WTC11 (cell line): ENCODE measurements at regions not wholly inside any gene's neighbourhood (a gene's known extent, or its start where the extent isn't known, plus 50 kb on each side); places are given as distances from the start of the nearest gene placed in this dataset.

Experiments
- ARID4B ChIP-seq: sonication (generic); formaldehyde crosslinking; IDR thresholded peaks from 2 replicates; pipeline ENCODE4 v1.8.0; 2023; ENCODE audit warnings: missing genetic modification reagents, mild to moderate bottlenecking, borderline replicate concordance
- ESRRA ChIP-seq: sonication (generic); formaldehyde crosslinking; IDR thresholded peaks from 2 replicates; pipeline ENCODE4 v1.8.1; 2022; ENCODE audit warnings: mild to moderate bottlenecking, missing genetic modification reagents, borderline replicate concordance
- KAT7 ChIP-seq: sonication (generic); formaldehyde crosslinking; IDR thresholded peaks from 2 replicates; pipeline ENCODE4 v1.8.1; 2023; ENCODE audit warnings: missing genetic modification reagents, mild to moderate bottlenecking, borderline replicate concordance
- NFE2L1 ChIP-seq: sonication (generic); formaldehyde crosslinking; IDR thresholded peaks from 2 replicates; pipeline ENCODE4 v1.8.1; 2023; ENCODE audit warnings: missing genetic modification reagents
- NFYB ChIP-seq: sonication (generic); formaldehyde crosslinking; conservative IDR thresholded peaks from 2 replicates; pipeline ENCODE4 v1.8.0; 2022; ENCODE audit warnings: low read depth, missing genetic modification reagents
- NR3C1 ChIP-seq: sonication (generic); formaldehyde crosslinking; conservative IDR thresholded peaks from 2 replicates; pipeline ENCODE4 v1.8.1; 2023; ENCODE audit warnings: low read depth, mild to moderate bottlenecking, missing genetic modification reagents
- SP1 ChIP-seq: sonication (generic); formaldehyde crosslinking; conservative IDR thresholded peaks from 2 replicates; pipeline ENCODE4 v1.8.1; 2022; ENCODE audit warnings: missing genetic modification reagents
- TCF7 ChIP-seq: sonication (generic); formaldehyde crosslinking; IDR thresholded peaks from 2 replicates; pipeline ENCODE4 v1.8.0; 2022; ENCODE audit warnings: mild to moderate bottlenecking, low read depth, missing genetic modification reagents, moderate library complexity
- TEAD1 ChIP-seq: sonication (generic); formaldehyde crosslinking; IDR thresholded peaks from 2 replicates; pipeline ENCODE4 v1.8.0; 2022; ENCODE audit warnings: mild to moderate bottlenecking, missing genetic modification reagents
- TF ChIP-seq, protein P1 (sequence below): fragments of 200-600 bp; IDR thresholded peaks from 2 replicates; pipeline ENCODE4 v1.8.0; 2022; ENCODE audit warnings: antibody characterized with exemption
- TF ChIP-seq, protein P2 (sequence below): fragments of 250-450 bp; sonication (Bioruptor Pico); IDR thresholded peaks from 2 replicates; pipeline ENCODE4 v1.9.0; 2021; ENCODE audit warnings: moderate library complexity, mild to moderate bottlenecking, inconsistent platforms, borderline replicate concordance
- TF ChIP-seq, protein P3 (sequence below): sonication (generic); formaldehyde crosslinking; IDR thresholded peaks from 2 replicates; pipeline ENCODE4 v1.8.0; 2022; ENCODE audit warnings: missing genetic modification reagents

DNA sequence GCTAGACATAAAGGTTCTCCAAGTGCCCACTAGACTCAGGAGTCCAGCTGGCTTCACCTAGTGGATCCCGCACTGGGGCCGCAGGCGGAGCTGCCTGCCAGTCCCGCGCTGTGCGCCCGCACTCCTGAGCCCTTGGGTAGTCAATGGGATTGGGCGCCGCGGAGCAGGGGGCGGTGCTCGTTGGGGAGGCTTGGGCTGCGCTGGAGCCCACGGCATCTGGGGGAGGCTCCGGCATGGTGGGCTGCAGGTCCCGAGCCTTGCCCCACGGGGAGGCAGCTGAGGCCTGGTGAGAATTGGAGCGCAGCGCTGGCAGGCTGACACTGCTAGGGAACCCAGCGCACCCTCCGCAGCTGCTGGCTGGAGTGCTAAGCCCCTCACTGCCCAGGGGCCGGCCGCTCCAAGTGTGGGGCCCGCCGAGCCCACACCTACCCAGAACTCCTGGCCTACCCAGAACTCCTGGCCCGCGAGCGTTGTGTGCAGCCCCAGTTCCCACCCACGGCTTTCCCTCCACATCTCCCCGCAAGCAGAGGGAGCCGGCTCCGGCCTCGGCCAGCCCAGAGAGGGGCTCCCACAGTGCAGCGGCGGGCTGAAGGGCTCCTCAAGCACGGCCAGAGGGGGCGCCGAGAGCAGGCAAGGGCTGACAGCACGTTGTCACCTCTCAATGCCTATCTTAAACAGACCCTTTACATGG is 260.7 kb upstream of the DMRT1 start:
- no peak for TF ChIP-seq TCF7 (CRISPR knock-in tag)
- no peak for TF ChIP-seq NFE2L1
- TF ChIP-seq, protein P1, sequence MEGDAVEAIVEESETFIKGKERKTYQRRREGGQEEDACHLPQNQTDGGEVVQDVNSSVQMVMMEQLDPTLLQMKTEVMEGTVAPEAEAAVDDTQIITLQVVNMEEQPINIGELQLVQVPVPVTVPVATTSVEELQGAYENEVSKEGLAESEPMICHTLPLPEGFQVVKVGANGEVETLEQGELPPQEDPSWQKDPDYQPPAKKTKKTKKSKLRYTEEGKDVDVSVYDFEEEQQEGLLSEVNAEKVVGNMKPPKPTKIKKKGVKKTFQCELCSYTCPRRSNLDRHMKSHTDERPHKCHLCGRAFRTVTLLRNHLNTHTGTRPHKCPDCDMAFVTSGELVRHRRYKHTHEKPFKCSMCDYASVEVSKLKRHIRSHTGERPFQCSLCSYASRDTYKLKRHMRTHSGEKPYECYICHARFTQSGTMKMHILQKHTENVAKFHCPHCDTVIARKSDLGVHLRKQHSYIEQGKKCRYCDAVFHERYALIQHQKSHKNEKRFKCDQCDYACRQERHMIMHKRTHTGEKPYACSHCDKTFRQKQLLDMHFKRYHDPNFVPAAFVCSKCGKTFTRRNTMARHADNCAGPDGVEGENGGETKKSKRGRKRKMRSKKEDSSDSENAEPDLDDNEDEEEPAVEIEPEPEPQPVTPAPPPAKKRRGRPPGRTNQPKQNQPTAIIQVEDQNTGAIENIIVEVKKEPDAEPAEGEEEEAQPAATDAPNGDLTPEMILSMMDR = no peak
- no peak for TF ChIP-seq KAT7 (CRISPR knock-in tag)
- TF ChIP-seq, protein P2, sequence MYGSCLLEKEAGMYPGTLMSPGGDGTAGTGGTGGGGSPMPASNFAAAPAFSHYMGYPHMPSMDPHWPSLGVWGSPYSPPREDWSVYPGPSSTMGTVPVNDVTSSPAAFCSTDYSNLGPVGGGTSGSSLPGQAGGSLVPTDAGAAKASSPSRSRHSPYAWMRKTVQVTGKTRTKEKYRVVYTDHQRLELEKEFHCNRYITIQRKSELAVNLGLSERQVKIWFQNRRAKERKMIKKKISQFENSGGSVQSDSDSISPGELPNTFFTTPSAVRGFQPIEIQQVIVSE (CRISPR knock-in tag) = no peak
- no peak for TF ChIP-seq ARID4B (CRISPR knock-in tag)
- TF ChIP-seq, protein P3, sequence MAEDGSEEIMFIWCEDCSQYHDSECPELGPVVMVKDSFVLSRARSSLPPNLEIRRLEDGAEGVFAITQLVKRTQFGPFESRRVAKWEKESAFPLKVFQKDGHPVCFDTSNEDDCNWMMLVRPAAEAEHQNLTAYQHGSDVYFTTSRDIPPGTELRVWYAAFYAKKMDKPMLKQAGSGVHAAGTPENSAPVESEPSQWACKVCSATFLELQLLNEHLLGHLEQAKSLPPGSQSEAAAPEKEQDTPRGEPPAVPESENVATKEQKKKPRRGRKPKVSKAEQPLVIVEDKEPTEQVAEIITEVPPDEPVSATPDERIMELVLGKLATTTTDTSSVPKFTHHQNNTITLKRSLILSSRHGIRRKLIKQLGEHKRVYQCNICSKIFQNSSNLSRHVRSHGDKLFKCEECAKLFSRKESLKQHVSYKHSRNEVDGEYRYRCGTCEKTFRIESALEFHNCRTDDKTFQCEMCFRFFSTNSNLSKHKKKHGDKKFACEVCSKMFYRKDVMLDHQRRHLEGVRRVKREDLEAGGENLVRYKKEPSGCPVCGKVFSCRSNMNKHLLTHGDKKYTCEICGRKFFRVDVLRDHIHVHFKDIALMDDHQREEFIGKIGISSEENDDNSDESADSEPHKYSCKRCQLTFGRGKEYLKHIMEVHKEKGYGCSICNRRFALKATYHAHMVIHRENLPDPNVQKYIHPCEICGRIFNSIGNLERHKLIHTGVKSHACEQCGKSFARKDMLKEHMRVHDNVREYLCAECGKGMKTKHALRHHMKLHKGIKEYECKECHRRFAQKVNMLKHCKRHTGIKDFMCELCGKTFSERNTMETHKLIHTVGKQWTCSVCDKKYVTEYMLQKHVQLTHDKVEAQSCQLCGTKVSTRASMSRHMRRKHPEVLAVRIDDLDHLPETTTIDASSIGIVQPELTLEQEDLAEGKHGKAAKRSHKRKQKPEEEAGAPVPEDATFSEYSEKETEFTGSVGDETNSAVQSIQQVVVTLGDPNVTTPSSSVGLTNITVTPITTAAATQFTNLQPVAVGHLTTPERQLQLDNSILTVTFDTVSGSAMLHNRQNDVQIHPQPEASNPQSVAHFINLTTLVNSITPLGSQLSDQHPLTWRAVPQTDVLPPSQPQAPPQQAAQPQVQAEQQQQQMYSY (CRISPR knock-in tag) = no peak
- TF ChIP-seq TEAD1 (CRISPR knock-in tag) = no peak
- no peak for TF ChIP-seq NFYB (CRISPR knock-in tag)
- no peak for TF ChIP-seq NR3C1 (CRISPR knock-in tag)
- TF ChIP-seq SP1 (CRISPR knock-in tag) = no peak
- no peak for TF ChIP-seq ESRRA
